Epithelial cell of prostate (primary cell): ENCODE measurements at regions not wholly inside any gene's neighbourhood (a gene's known extent, or its start where the extent isn't known, plus 50 kb on each side); places are given as distances from the start of the nearest gene placed in this dataset.
"Not testable (repeated sequence)": the region's sequence is repeated elsewhere in the genome, so short reads cannot be mapped to it uniquely, and the experiment has no call there.

Experiments
- DNase-seq: peaks from one replicate; pipeline ENCODE4 v3.0.0-alpha.2; 2011; ENCODE audit warnings: low read depth, low spot score
- H3K27ac ChIP-seq: fragments of 450-650 bp; 2 replicates; pipeline ENCODE4 v1.5.1; 2017; ENCODE audit warnings: mild to moderate bottlenecking

DNA sequence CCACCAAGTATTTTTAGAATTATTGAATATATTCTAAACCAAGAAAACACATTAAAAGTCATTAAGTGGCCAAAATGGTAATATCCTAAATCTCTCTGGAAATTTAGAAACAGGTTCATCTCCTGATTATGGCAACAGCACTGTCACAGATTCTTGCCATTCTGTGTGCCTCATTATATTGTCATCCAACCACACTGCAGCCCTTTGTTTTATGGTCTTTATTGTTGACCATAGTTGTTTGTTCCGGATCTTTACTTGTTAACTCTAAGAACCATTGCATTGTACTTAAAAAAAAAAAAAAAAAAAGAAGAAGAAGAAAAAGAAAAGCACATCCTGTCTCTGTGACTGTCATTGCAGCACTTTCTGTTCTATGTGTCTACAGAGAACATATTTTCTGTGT, 822.1 kb upstream of the ADGRL3 start:
- no peak for DNase-seq
- no peak overlapping the region for H3K27ac ChIP-seq

DNA sequence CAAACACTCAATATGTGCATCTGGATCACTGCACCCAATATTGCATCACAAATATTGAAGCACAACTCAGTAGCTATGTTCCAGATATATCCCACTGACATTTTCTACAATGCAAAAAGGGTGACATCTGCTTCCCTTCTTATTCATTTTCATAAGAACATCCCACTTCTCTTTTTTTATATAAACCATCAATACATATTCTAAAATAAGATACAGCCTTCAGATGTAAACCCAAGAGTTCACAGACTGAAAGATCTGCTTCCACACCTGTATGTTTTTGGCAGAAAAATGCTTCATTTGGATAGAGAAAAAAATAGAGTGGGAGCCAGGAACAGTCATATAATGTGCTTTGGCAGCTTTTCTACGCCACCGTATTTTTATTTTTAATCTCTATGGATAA, 815.6 kb upstream of the ADGRL3 start:
- no peak for DNase-seq
- H3K27ac ChIP-seq, result no peak overlapping the region

DNA sequence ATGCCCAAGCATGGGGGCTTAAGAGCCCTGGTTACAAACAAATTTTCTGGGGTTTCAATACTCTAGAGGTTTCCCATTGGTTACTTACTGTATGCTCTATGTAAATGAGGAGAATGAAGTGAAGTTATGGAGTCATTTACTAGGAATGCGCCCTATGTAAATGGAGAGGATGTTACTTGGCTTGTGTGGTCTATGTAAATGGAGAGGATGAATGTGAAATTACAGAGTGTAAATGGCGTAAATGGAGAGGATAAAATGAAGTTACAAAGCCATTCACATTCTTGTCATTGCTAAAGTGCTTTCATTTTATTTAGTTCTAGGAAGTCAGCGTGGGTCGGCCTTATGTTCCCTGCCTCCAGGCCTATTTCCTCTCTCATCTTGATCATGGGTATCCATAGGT, 810.5 kb upstream of the ADGRL3 start:
- DNase-seq, result no peak
- H3K27ac ChIP-seq, result no peak overlapping the region

DNA sequence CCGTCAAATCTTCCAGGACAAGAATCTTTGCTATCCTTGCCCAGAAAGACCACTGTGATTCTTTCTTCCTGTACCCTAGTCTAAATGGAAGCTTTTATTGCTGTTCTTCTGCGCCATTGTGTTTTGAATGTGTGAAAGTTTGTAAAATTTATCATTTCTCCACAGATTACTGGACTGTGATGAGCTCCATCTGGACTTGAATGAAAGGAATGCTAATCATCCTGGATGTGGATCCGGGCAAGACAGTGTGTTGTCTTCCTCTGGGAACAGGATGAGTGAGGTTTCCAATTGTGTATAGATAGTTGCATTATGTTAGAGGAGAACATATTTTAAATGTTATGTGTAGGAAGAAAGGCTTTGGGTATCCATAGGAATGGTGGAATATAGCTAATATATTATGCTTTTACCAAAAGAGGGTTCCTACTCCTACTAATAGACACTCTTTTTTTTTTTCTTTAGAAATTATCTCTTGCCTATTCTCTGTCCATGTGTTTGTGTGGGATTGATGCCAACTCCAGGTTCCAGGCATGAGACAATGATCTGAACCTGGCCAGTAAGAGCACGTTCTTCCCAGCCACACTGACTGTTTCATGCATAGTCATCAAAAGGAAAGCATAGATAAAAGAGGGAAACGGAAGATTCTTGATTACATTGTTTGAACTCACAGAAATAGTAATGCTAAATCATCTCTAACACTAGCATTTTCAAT, 803.6 kb upstream of the ADGRL3 start:
- DNase-seq, result peak; percentile 3
- H3K27ac ChIP-seq, result no peak overlapping the region

DNA sequence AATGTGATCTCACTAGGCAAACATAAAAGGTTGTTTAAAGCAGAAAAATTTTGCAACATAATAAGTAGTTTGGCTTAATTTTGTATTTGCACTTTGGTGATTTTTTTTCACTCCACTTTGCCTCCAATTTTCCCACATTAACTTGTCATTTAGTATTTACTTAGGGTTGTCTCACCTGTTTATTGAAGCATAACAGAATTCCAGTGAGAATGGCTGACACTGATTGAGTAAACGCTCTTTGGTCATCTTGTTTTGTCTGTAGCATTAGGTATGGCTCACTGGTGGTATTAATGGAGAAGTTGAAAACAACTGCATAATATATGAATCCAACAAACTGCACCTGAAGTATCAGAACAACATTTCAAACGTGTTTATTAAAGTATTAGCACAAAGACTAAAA, 799.5 kb upstream of the ADGRL3 start:
- no peak overlapping the region for H3K27ac ChIP-seq
- no peak for DNase-seq

- DNase-seq, result no peak
- no peak overlapping the region for H3K27ac ChIP-seq
Measured at GRCh38 chr4:60404027-60404426, 796.1 kb upstream of the ADGRL3 start.

DNA sequence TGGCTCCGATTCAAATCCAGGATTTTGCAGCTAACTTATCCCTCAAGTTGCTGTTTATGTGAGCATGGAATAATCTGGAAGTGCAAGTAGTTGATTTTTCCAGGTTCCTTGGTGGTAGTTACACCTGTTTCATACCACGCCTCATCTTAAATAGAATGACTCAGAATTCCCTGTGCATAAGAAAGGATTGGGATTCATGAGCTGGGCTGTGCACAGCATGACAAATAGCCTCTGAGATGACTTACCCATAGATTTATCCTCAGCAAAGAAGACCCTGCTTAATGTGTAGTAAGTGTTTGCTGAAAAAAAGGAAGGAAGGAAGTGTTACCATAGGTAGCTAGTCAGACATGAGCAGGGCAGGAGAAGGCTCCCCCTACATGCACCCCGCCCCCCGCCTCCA, 777.7 kb upstream of the ADGRL3 start:
- no peak for DNase-seq

DNA sequence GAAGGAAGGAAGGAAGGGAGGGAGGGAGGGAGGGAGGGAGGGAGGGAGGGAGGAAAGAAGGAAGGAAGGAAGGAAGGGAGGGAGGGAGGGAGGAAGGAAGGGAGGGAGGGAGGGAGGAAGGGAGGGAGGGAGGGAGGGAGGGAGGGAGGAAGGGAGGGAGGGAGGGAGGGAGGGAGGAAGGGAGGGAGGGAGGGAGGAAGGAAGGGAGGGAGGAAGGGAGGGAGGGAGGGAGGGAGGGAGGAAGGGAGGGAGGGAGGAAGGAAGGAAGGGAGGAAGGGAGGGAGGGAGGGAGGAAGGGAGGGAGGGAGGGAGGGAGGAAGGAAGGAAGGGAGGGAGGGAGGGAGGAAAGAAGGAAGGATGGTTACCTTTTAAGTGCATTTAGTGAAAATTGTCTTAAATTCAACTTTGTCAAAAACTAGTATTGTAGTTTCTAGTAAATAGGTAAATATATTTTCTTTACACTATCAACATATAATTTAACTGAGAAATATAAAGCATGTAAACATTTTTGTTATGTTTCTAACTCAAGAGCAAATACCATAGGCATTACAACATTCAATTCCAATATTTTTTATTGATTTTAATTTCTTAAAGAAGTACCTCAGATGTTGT, 776.4 kb upstream of the ADGRL3 start:
- DNase-seq, H3K27ac ChIP-seq: not testable (repeated sequence)

More for the DNA sequence above, 777.7 kb upstream of the ADGRL3 start:
- H3K27ac ChIP-seq, result no peak overlapping the region

DNA sequence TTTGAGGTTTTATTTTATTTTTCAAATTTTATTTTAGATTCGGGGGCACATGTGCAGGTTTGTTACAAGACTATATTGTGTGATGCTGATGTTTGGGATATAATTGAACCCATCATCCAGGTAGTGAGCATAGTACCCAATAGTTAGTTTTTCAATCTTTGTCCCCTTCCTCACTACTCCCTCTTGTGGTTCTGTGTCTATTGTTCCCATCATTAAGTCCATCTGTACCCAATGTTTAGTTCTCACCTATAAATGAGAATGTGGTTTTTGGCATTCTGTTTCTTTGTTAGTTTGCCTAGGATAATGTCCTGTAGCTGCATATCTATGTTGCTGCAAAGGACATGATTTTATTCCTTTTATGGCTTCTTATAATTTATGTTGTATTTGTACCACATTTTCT, 767.2 kb upstream of the ADGRL3 start:
- DNase-seq, result no peak
- no peak overlapping the region for H3K27ac ChIP-seq

DNA sequence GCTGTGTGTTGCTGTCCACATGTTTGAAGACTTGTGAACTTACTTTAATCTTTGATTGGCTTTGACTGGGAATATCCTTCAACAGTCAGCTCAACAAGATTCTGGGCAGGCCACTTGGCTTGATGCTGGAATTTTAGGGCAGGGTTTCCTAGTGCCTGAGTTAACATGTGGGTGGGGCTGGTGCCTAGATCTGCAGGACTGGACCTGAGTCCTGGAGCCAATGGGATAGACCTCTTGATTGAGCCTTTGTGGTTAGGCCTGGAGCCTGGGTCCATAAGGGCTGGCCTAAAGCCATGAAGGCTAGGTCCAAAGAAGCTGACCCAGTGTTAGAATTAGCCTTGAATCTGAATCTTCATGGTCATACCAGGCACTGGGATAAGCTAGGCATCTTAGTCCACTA, 757.1 kb upstream of the ADGRL3 start:
- no peak for DNase-seq
- no peak overlapping the region for H3K27ac ChIP-seq

GRCh38 chr4:60443796-60444195, 756.3 kb upstream of the ADGRL3 start:
- no peak for DNase-seq
- H3K27ac ChIP-seq, result no peak overlapping the region

DNA sequence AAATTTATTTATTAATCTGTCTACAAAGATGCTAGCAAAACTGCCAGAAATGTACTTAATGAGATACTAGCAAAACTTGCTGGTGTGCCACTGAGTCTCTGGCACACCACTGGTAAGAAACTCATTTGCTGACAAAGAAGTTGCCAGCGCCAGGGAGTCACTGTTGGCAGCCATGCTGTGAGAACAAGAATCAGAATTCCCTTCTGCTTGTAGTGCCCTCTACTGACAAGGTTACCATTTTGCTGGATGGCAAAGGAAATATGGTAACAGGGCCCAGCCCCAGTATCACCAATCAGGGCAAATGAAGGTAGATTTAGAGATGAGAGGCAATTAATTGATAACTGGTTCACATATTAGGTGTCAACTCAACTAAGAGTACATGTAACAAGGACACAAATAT, 750.1 kb upstream of the ADGRL3 start:
- DNase-seq, result no peak
- H3K27ac ChIP-seq, result no peak overlapping the region

- no peak overlapping the region for H3K27ac ChIP-seq
- DNase-seq, result no peak
Measured at GRCh38 chr4:60452266-60452665, 747.9 kb upstream of the ADGRL3 start.

- DNase-seq, result no peak
- no peak overlapping the region for H3K27ac ChIP-seq
Measured at GRCh38 chr4:60455380-60455779, 744.7 kb upstream of the ADGRL3 start.

DNA sequence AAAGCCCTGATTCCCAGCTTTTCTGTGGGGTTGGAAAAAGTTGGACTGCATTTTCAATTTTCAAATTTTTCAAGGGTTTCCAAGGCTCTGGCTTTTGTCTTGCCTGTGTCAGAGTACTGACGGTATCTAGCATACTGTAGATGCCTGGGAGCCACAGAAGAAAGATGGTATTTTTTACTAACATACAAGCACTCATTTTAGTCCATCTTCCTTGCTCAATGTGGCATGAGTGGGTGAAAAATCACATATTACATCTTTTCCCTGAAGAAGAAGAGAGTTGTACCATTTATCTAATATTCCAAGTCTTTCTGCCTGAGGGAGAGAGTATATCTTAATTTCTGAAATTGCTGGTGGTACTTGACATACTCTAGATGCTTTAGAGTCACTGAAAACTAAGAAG, 738.6 kb upstream of the ADGRL3 start:
- no peak overlapping the region for H3K27ac ChIP-seq
- no peak for DNase-seq

DNA sequence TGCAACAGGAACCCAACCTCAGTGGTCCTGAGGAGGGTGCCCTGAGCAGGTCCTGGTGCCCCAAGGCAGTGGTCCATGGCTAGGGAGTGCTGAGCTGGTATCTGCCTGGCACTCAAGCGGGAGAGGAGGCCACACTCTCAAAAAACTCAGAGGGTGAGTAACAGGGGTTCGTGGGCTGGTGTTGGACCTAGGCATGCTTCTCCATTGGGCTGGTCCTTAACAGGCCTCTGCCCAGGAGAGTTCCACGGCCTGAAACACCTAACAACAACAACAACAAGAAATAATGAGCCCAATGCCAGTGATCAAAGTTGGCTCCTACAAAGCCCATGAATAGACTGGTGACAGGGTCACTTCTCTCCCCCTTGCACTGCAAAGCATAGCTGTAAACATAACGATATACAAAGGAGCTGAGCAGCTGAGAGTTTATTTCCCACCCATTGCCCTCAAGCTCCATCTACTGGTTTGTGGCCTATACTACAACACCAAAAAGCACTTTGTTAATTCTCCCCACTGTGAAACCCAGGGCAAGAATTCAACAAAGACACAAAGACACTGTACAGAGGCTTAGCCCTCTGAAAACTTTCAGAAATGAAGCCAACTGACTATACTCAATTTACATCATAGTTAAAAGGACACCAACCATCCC, 736.1 kb upstream of the ADGRL3 start:
- H3K27ac ChIP-seq, result no peak overlapping the region
- no peak for DNase-seq

DNA sequence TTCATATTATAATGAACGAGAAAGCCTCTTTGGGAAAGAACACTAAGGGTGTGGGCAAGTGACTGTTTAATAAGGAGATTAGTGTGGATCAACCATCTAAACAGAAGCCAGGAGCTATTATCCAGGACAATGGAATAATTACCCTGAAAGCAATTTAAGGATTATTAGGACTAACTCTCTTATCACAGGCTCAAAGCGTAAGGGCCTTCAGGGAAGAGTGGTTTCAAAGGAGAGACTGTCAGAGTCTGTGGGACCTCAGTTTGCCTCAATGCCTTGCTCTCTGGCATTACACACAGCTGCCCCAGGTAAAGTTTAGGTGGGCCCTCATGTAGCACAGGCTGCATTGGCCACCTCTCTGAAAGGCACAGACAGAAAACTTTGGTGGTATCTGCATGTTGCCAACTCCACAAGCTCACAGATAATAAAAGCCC, 717.2 kb upstream of the ADGRL3 start:
- H3K27ac ChIP-seq, result no peak overlapping the region
- no peak for DNase-seq

GRCh38 chr4:60485276-60485675, 714.9 kb upstream of the ADGRL3 start:
- no peak for DNase-seq
- H3K27ac ChIP-seq, result peak overlapping the region; percentile 29

DNA sequence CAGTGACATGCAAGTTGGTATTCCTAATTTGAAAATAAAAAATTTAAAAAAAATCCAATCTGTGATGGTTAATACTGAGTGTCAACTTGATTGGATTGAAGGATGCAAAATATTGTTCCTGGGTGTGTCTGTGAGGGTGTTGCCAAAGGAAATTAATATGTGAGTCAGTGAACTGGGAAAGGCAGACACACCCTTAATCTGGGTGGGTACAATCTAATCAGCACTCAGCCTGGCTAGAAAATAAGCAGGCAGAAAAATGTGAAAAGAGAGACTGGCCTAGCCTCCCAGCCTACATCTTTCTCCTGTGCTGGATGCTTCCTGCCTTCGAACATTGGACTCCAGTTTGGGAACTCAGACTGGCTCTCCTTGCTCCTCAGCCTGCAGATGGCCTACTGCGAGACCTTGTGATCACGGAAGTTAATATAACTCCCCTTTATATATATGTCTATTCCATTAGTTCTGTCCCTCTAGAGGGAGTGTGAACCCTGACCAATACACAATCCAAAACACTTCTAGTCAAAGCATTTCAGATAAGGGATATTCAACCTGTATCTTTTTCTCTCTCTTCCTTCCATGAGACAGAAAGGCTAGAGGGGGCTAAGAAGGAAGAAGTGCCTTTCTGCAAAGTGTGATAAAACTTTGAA, 712.9 kb upstream of the ADGRL3 start:
- DNase-seq, H3K27ac ChIP-seq: not testable (repeated sequence)

DNA sequence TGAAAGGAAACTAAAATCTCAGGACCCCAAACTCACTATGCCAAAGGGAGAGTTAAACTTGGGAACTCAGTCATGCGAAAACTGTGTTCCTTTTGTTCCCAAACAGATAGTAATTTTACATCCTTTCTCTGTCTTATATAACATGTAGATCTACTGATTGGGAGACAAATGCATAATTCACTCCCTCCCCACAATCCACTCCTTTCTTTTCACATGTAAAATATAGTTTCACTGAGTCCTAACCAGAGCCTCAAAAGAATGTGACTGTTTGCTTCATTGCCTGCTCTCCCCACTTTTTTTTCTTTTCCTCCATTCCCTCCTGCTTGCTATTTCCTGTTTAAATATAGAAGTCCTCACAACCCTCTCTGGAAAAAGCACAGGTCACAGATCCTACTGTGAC, 699.3 kb upstream of the ADGRL3 start:
- no peak for DNase-seq
- H3K27ac ChIP-seq, result no peak overlapping the region

- no peak for DNase-seq
- H3K27ac ChIP-seq, result no peak overlapping the region
Measured at GRCh38 chr4:60502733-60503132, 697.4 kb upstream of the ADGRL3 start.
